Panc1 (cell line): ENCODE measurements at regions not wholly inside any gene's neighbourhood (a gene's known extent, or its start where the extent isn't known, plus 50 kb on each side); places are given as distances from the start of the nearest gene placed in this dataset.

Experiments used
- POLR2AphosphoS5 ChIP-seq: IDR thresholded peaks from 2 replicates; pipeline ENCODE4 v1.6.1; 2012; ENCODE audit warnings: mild to moderate bottlenecking, low read depth, low read length, moderate library complexity
- TF ChIP-seq, protein P1 (sequence below): fragments of 450-650 bp; IDR thresholded peaks from 2 replicates; pipeline ENCODE4 v1.5.1; 2017; ENCODE audit warnings: mild to moderate bottlenecking
- TF ChIP-seq, protein P2 (sequence below), 2 experiments: IDR thresholded peaks; 2 replicates each; pipeline ENCODE4 v1.6.1; 2011 to 2012; ENCODE audit warnings: low read depth in 2 of 2, control low read depth in 1 of 2, low read length in 1 of 2, mild to moderate bottlenecking in 1 of 2, moderate library complexity in 1 of 2; ENCODE audit not compliant: insufficient read depth in 1 of 2

DNA sequence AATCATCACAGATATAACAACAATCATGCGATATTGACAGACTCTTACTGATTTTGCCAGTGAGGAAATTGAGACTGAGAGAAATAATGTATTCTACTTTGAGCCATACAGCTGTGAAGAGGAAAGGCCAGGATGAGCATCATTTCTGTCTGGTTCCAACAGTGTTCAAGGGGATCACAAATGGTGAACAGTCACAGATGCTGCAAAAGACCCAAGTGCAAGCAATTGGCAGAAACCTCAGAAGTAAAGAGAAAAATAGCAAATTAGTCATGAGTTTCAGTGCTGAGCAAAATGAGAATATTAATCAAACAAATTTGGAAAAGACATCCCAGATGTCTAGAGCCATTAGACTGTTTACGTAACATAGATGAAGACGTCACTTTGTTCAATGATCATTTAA lies 114.1 kb downstream of the RAB38 start:
- TF ChIP-seq, protein P1, sequence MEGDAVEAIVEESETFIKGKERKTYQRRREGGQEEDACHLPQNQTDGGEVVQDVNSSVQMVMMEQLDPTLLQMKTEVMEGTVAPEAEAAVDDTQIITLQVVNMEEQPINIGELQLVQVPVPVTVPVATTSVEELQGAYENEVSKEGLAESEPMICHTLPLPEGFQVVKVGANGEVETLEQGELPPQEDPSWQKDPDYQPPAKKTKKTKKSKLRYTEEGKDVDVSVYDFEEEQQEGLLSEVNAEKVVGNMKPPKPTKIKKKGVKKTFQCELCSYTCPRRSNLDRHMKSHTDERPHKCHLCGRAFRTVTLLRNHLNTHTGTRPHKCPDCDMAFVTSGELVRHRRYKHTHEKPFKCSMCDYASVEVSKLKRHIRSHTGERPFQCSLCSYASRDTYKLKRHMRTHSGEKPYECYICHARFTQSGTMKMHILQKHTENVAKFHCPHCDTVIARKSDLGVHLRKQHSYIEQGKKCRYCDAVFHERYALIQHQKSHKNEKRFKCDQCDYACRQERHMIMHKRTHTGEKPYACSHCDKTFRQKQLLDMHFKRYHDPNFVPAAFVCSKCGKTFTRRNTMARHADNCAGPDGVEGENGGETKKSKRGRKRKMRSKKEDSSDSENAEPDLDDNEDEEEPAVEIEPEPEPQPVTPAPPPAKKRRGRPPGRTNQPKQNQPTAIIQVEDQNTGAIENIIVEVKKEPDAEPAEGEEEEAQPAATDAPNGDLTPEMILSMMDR = no peak
- TF ChIP-seq, protein P2, sequence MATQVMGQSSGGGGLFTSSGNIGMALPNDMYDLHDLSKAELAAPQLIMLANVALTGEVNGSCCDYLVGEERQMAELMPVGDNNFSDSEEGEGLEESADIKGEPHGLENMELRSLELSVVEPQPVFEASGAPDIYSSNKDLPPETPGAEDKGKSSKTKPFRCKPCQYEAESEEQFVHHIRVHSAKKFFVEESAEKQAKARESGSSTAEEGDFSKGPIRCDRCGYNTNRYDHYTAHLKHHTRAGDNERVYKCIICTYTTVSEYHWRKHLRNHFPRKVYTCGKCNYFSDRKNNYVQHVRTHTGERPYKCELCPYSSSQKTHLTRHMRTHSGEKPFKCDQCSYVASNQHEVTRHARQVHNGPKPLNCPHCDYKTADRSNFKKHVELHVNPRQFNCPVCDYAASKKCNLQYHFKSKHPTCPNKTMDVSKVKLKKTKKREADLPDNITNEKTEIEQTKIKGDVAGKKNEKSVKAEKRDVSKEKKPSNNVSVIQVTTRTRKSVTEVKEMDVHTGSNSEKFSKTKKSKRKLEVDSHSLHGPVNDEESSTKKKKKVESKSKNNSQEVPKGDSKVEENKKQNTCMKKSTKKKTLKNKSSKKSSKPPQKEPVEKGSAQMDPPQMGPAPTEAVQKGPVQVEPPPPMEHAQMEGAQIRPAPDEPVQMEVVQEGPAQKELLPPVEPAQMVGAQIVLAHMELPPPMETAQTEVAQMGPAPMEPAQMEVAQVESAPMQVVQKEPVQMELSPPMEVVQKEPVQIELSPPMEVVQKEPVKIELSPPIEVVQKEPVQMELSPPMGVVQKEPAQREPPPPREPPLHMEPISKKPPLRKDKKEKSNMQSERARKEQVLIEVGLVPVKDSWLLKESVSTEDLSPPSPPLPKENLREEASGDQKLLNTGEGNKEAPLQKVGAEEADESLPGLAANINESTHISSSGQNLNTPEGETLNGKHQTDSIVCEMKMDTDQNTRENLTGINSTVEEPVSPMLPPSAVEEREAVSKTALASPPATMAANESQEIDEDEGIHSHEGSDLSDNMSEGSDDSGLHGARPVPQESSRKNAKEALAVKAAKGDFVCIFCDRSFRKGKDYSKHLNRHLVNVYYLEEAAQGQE (IDR thresholded peaks at IDR 0.05; ENCODE audit: insufficient read depth in 1 of 2, low read depth in 2 of 2, low read length in 1 of 2) = no peak
- TF ChIP-seq POLR2AphosphoS5 = no peak
